ENCODE measurements at regions not wholly inside any gene's neighbourhood (a gene's known extent, or its start where the extent isn't known, plus 50 kb on each side); places are given as distances from the start of the nearest gene placed in this dataset.

DNA sequence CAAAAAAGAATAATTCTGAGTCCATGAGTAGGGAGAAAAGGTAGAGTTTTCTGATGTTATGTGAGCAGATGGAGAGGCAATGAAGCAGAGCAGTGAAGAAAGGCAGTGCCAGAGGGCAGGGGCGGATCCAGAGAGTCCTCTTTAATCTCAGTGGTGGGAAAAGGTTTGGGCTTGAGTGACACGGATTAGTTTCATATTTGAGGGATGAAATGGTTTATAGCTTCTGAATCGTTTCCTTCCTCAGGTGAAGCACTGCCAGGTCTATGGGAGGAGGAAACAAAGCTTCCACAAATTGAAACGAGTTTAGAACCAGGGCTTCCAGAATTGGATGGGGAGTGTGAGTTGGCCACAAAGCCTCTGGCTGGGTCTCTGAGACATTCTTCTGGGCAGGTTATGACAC, 517.0 kb upstream of the PAPPA start:
- TF ChIP-seq, protein P1, sequence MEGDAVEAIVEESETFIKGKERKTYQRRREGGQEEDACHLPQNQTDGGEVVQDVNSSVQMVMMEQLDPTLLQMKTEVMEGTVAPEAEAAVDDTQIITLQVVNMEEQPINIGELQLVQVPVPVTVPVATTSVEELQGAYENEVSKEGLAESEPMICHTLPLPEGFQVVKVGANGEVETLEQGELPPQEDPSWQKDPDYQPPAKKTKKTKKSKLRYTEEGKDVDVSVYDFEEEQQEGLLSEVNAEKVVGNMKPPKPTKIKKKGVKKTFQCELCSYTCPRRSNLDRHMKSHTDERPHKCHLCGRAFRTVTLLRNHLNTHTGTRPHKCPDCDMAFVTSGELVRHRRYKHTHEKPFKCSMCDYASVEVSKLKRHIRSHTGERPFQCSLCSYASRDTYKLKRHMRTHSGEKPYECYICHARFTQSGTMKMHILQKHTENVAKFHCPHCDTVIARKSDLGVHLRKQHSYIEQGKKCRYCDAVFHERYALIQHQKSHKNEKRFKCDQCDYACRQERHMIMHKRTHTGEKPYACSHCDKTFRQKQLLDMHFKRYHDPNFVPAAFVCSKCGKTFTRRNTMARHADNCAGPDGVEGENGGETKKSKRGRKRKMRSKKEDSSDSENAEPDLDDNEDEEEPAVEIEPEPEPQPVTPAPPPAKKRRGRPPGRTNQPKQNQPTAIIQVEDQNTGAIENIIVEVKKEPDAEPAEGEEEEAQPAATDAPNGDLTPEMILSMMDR (IDR thresholded peaks at IDR 0.05; ENCODE audit: low read length) = no peak
- no peak for TF ChIP-seq EZH2 (optimal IDR thresholded peaks at IDR 0.05; ENCODE audit: low read depth, low read length)
